IMR-90 (cell line): ENCODE measurements at regions not wholly inside any gene's neighbourhood (a gene's known extent, or its start where the extent isn't known, plus 50 kb on each side); places are given as distances from the start of the nearest gene placed in this dataset.

Experiments used
- ATAC-seq: fragments of 200-7000 bp; cut with Tn5 transposase; 2 replicates; pipeline ENCODE4 v1.9.1; 2020; ENCODE audit warnings: low read depth, mild to moderate bottlenecking, moderate library complexity
- BruUV-seq: library from RNA; stranded (reverse); fragments of 400-500 nt; replicated peaks from 2 replicates; lab custom pipeline; 2021; lab: Mats Ljungman, UMichigan
- CTCF ChIA-PET: fragments of 300-600 bp; formaldehyde crosslinking; extraction: SDS; loops from one replicate; lab custom pipeline; 2021; ENCODE audit warnings: antibody characterized with exemption; lab: Yijun Ruan, JAX
- POLR2A ChIA-PET: fragments of 300-600 bp; sonication (Branson Sonifier 250); formaldehyde crosslinking; loops from one replicate; lab custom pipeline; 2022; ENCODE audit warnings: antibody characterized with exemption; ENCODE audit not compliant: unreplicated experiment; lab: Charles Lee
- DNase-seq: peaks from one replicate; pipeline ENCODE4 v3.0.0; 2013
- H2AFZ ChIP-seq: replicated peaks from 2 replicates; pipeline ENCODE3; 2013; ENCODE audit warnings: low read length, mild to moderate bottlenecking; ENCODE audit not compliant: poor library complexity
- H2AK5ac ChIP-seq: 2 replicates; pipeline ENCODE4 v1.6.1; 2013; ENCODE audit warnings: low read depth, low read length, inconsistent platforms
- H2AK9ac ChIP-seq: replicated peaks from 2 replicates; pipeline ENCODE3; 2013; ENCODE audit warnings: mild to moderate bottlenecking, low read depth, low read length, moderate library complexity; ENCODE audit not compliant: poor library complexity
- H2BK120ac ChIP-seq: 2 replicates; pipeline ENCODE4 v1.6.1; 2013; ENCODE audit warnings: low read depth, low read length, inconsistent platforms
- H2BK15ac ChIP-seq: 3 replicates; pipeline ENCODE4 v1.6.1; 2013; ENCODE audit warnings: low read depth, low read length, inconsistent platforms
- H2BK20ac ChIP-seq: 2 replicates; pipeline ENCODE4 v1.6.1; 2013; ENCODE audit warnings: low read depth, mild to moderate bottlenecking, inconsistent platforms, low read length, moderate library complexity
- H2BK5ac ChIP-seq: 2 replicates; pipeline ENCODE4 v1.6.1; 2013; ENCODE audit warnings: mild to moderate bottlenecking, low read depth, low read length, inconsistent platforms; ENCODE audit not compliant: poor library complexity, severe bottlenecking
- H3K14ac ChIP-seq: replicated peaks from 2 replicates; pipeline ENCODE4 v1.6.1; 2013; ENCODE audit warnings: low read depth, low read length, inconsistent platforms
- H3K18ac ChIP-seq: 2 replicates; pipeline ENCODE4 v1.6.1; 2013; ENCODE audit warnings: low read depth, low read length, control low read depth
- H3K23ac ChIP-seq: 2 replicates; pipeline ENCODE4 v1.6.1; 2013; ENCODE audit warnings: low read depth, low read length, inconsistent platforms
- H3K27ac ChIP-seq: 2 replicates; pipeline ENCODE4 v1.5.1; 2013; ENCODE audit warnings: mild to moderate bottlenecking, control low read depth, low read length; ENCODE audit not compliant: insufficient read depth
- H3K27me3 ChIP-seq: 2 replicates; pipeline ENCODE4 v1.6.1; 2013; ENCODE audit warnings: low read length; ENCODE audit not compliant: control insufficient read depth, insufficient read depth
- H3K36me3 ChIP-seq: 2 replicates; pipeline ENCODE4 v1.6.1; 2013; ENCODE audit warnings: low read length, mixed read lengths; ENCODE audit not compliant: control insufficient read depth, insufficient read depth
- H3K4ac ChIP-seq: 2 replicates; pipeline ENCODE4 v1.6.1; 2013; ENCODE audit warnings: low read depth, low read length, inconsistent platforms
- H3K4me1 ChIP-seq: 2 replicates; pipeline ENCODE4 v1.6.1; 2013; ENCODE audit warnings: low read length, mixed read lengths; ENCODE audit not compliant: control insufficient read depth, insufficient read depth
- H3K4me2 ChIP-seq: 2 replicates; pipeline ENCODE4 v1.6.1; 2013; ENCODE audit warnings: low read depth, mild to moderate bottlenecking, control low read depth, low read length, moderate library complexity
- H3K4me3 ChIP-seq: 2 replicates; pipeline ENCODE4 v1.5.1; 2013; ENCODE audit warnings: low read depth, mild to moderate bottlenecking, control low read depth, low read length, moderate library complexity; ENCODE audit not compliant: insufficient read depth
- H3K56ac ChIP-seq: 2 replicates; pipeline ENCODE4 v1.6.1; 2013; ENCODE audit warnings: low read length, inconsistent platforms; ENCODE audit not compliant: insufficient read depth; ENCODE audit errors: extremely low read depth
- H3K79me1 ChIP-seq, 2 experiments: 2 replicates each; pipeline ENCODE4 v1.6.1; 2013; ENCODE audit warnings: low read length in 2 of 2, inconsistent platforms in 1 of 2, low read depth in 1 of 2
- H3K9ac ChIP-seq: 2 replicates; pipeline ENCODE4 v1.6.1; 2013; ENCODE audit warnings: low read depth, low read length, control low read depth
- H3K9me1 ChIP-seq: 2 replicates; pipeline ENCODE4 v1.6.1; 2013; ENCODE audit warnings: low read length, inconsistent platforms; ENCODE audit not compliant: insufficient read depth
- H3K9me3 ChIP-seq: 2 replicates; pipeline ENCODE4 v1.6.1; 2013; ENCODE audit warnings: low read length; ENCODE audit not compliant: control insufficient read depth, insufficient read depth
- H4K20me1 ChIP-seq: 2 replicates; pipeline ENCODE4 v1.6.1; 2013; ENCODE audit warnings: low read length, inconsistent platforms; ENCODE audit not compliant: insufficient read depth
- H4K5ac ChIP-seq: 2 replicates; pipeline ENCODE4 v1.6.1; 2013; ENCODE audit warnings: mild to moderate bottlenecking, low read depth, low read length, control low read depth
- H4K8ac ChIP-seq, 2 experiments: 2 replicates each; pipeline ENCODE4 v1.6.1; 2013; ENCODE audit warnings: low read depth in 2 of 2, low read length in 2 of 2, control low read depth in 1 of 2, inconsistent platforms in 1 of 2
- H4K91ac ChIP-seq: 2 replicates; pipeline ENCODE4 v1.6.1; 2013; ENCODE audit warnings: low read depth, low read length, inconsistent platforms; ENCODE audit not compliant: insufficient read depth
- CHD1 ChIP-seq: IDR thresholded peaks from 2 replicates; pipeline ENCODE4 v1.6.1; 2012; ENCODE audit warnings: low read depth, low read length, improper control_type of control experiment
- RAD21 ChIP-seq: IDR thresholded peaks from 2 replicates; pipeline ENCODE4 v1.6.1; 2012; ENCODE audit warnings: low read length, improper control_type of control experiment
- WGBS, 2 experiments: methylation state at CpG; one replicate each; pipeline versions ENCODE4 v1.1.5 to v1.1.7; 2013; ENCODE audit warnings: missing lambda C conversion rate in 2 of 2; ENCODE audit not compliant: insufficient read length in 1 of 2; ENCODE audit errors: extremely low coverage in 2 of 2; 5-methylcytosine and 5-hydroxymethylcytosine counted together
- dilution Hi-C: fragments of 300-500 bp; cut with HindIII; formaldehyde crosslinking; loops from one replicate; pipeline ENCODE4 v1.14.3; 2018; ENCODE audit warnings: low sequenced_read_pairs; ENCODE audit not compliant: unreplicated experiment
- in situ Hi-C: fragments of 300-500 bp; cut with MboI; formaldehyde crosslinking; loops from 3 replicates; pipeline ENCODE4 v1.14.3; 2019; ENCODE audit warnings: low sequenced_read_pairs, inconsistent platforms, mixed read lengths
- intact Hi-C: fragments of 100-400 bp; cut with micrococcal nuclease; formaldehyde crosslinking; loops from 2 replicates; pipeline ENCODE4 v1.10.0; 2022

DNA sequence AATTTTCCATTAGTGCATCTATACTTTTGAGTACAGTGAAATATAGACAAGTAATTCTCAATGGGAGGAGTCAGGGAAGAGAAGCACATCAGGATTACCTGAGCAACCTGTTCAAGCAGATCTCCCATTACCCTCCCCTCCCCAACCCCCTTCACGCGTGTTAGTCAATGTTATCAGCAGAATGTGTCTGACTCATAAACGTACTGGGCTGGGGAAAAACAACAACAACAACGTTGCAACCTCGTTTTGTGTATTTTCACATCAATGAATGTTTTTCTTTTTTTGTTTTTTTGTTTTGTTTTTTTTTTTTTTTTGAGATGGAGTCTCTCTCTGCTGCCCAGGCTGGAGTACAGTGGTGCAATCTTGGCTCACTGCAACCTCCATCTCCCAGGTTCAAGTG lies 287.0 kb upstream of the STXBP5 start:
- Histone ChIP-seq H3K36me3 (no peaks in the 10 kb centered on the region), H4K20me1 (no peaks in the 10 kb centered on the region), H3K18ac (no peak overlapping the region), H3K56ac (no peak overlapping the region), H4K91ac (no peak overlapping the region), H4K5ac (no peak overlapping the region), H2AFZ (no peak overlapping the region), H2BK15ac (peak overlapping the region; percentile 42; the same call in 1 of the 3 replicates), H3K4me1 (peaks cover 12% of the 10 kb centered on the region), H3K14ac (no peak overlapping the region), H2BK120ac (no peak overlapping the region), H3K9me3 (no peaks in the 10 kb centered on the region), H3K4ac (no peak overlapping the region), H3K27ac (no peak overlapping the region), H3K23ac (no peak overlapping the region), H2AK9ac (no peak overlapping the region), H2AK5ac (peak overlapping the region; percentile 54; the same call in 1 of the 2 replicates), H3K79me1 (peaks cover 9 to 13% of the 10 kb centered on the region in 2 experiments; a peak in 3 of 4 replicates), H3K9me1 (peaks cover 6% of the 10 kb centered on the region), H3K4me2 (no peak overlapping the region), H3K27me3 (no peaks in the 10 kb centered on the region), H2BK5ac (no peak overlapping the region), H3K4me3 (no peak overlapping the region), H3K9ac (no peak overlapping the region), H4K8ac (no peak overlapping the region), H2BK20ac (no peak overlapping the region)
- intact Hi-C loops, result no loop called here
- no peak for ATAC-seq
- dilution Hi-C loops, result no loop called here
- no peak for DNase-seq
- in situ Hi-C loops, result loop anchor here (25.0 kb wide), 1 partner anchor 295 kb away; the partner anchor contains the start of gene STXBP5
- no CpG with 5 or more reads among the region's 5 CpGs for WGBS, 2 experiments
- CTCF ChIA-PET, result interaction anchor here (0.6 kb wide), 1 partner anchor 113 kb away, joined by 4 read pairs; no protein-coding TSS in a partner anchor
- POLR2A ChIA-PET, result no interaction called here
- no TSS peak for BruUV-seq
- TF ChIP-seq CHD1 (no peak), RAD21 (no peak)
